Gastrocnemius medialis (tissue), 4 donors: ENCODE measurements at regions not wholly inside any gene's neighbourhood (a gene's known extent, or its start where the extent isn't known, plus 50 kb on each side); places are given as distances from the start of the nearest gene placed in this dataset.

ENCODE experiments used
- ATAC-seq, 2 donors: fragments of 150-250 bp; one replicate each; pipeline ENCODE4 v1.9.1; 2016
- DNase-seq, 2 donors: peaks; one replicate each; pipeline ENCODE4 v3.0.0-alpha.2; 2019
- H3K27ac ChIP-seq, 4 donors: fragments of 200-600 bp; sonication (generic); 1 replicate in 1 of 4; 2 replicates in 3 of 4; pipeline ENCODE4 v1.5.1; 2016 to 2018; ENCODE audit warnings: mild to moderate bottlenecking in 2 of 4, moderate library complexity in 1 of 4
- H3K27me3 ChIP-seq, 3 donors: fragments of 200-600 bp; sonication (generic) in 2 of 3; 1 replicate in 1 of 3; 2 replicates in 2 of 3; pipeline versions ENCODE4 v1.5.1 to v1.6.0; 2016 to 2019; ENCODE audit warnings: mild to moderate bottlenecking in 1 of 3, moderate library complexity in 1 of 3
- H3K36me3 ChIP-seq, 2 donors: fragments of 200-600 bp; sonication (generic) in 1 of 2; one replicate each; pipeline ENCODE4 v1.5.1; 2017 to 2018
- H3K4me1 ChIP-seq, 2 donors: fragments of 200-600 bp; sonication (generic) in 1 of 2; one replicate each; pipeline ENCODE4 v1.5.1; 2016 to 2017; ENCODE audit warnings: mild to moderate bottlenecking in 2 of 2
- H3K4me3 ChIP-seq, 4 donors: fragments of 200-600 bp; sonication (generic) in 3 of 4; 1 replicate in 1 of 4; 2 replicates in 3 of 4; pipeline ENCODE4 v1.5.1; 2016 to 2019; ENCODE audit warnings: mild to moderate bottlenecking in 2 of 4
- H3K9me3 ChIP-seq, 3 donors: fragments of 200-600 bp; sonication (generic) in 2 of 3; 1 replicate in 1 of 3; 2 replicates in 2 of 3; pipeline ENCODE4 v1.5.1; 2016 to 2019
- POLR2A ChIP-seq, 2 donors: fragments of 450-650 bp; IDR thresholded peaks; one replicate each; pipeline ENCODE4 v1.6.1; 2017; ENCODE audit warnings: antibody characterized with exemption in 2 of 2, mild to moderate bottlenecking in 2 of 2, moderate library complexity in 2 of 2
- in situ Hi-C, 4 donors: fragments of 200-750 bp; cut with MboI; loops; one replicate each; pipeline versions ENCODE4 v1.15.0 to v1.8.0; 2017; ENCODE audit warnings: low sequenced_read_pairs in 4 of 4
- intact Hi-C: fragments of 100-400 bp; cut with DNase I; formaldehyde crosslinking; loops from one replicate; pipeline ENCODE4 v1.15.1; 2023; ENCODE audit warnings: low total_unique reads
- TF ChIP-seq, protein P1 (sequence below), 5 experiments: fragments of 450-650 bp in 3 of 5; fragments of 200-600 bp in 2 of 5; sonication (generic) in 2 of 5; IDR thresholded peaks in 4 of 5; conservative IDR thresholded peaks in 1 of 5; 1 replicate in 4 of 5; 2 replicates in 1 of 5; pipeline ENCODE4 v1.5.1; 2016 to 2019; ENCODE audit warnings: antibody characterized with exemption in 5 of 5, mild to moderate bottlenecking in 3 of 5, moderate library complexity in 3 of 5

DNA sequence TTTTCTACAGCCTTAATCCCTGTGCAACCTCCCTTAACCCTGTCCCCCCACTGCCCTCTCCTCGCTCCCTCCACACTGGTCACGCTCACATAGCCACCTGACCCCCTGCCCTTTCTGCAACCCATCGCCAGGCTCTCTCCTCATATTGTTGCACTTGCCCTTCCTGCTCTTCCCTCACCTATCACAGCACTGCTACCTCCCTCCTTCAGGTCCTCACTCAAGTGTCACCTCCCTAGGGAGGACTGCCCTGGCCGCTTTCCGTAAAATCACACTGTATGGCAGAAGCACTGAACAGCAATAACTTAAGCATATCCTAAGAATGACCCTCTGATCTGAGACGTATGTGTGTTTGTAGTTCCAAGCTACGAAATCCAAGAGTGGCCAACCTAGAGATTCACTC lies 406.0 kb downstream of the SIPA1L2 start:
- H3K9me3 ChIP-seq, result no peaks in the 10 kb centered on the region
- TF ChIP-seq, protein P1, sequence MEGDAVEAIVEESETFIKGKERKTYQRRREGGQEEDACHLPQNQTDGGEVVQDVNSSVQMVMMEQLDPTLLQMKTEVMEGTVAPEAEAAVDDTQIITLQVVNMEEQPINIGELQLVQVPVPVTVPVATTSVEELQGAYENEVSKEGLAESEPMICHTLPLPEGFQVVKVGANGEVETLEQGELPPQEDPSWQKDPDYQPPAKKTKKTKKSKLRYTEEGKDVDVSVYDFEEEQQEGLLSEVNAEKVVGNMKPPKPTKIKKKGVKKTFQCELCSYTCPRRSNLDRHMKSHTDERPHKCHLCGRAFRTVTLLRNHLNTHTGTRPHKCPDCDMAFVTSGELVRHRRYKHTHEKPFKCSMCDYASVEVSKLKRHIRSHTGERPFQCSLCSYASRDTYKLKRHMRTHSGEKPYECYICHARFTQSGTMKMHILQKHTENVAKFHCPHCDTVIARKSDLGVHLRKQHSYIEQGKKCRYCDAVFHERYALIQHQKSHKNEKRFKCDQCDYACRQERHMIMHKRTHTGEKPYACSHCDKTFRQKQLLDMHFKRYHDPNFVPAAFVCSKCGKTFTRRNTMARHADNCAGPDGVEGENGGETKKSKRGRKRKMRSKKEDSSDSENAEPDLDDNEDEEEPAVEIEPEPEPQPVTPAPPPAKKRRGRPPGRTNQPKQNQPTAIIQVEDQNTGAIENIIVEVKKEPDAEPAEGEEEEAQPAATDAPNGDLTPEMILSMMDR (IDR thresholded peaks at IDR 0.05 in 4 of 5, conservative IDR thresholded peaks at IDR 0.05 in 1 of 5), result no peak
- no peak for TF ChIP-seq POLR2A (IDR thresholded peaks at IDR 0.05)
- no peaks in the 10 kb centered on the region for H3K36me3 ChIP-seq
- no peak overlapping the region for H3K27ac ChIP-seq
- H3K4me3 ChIP-seq, result no peak overlapping the region
- ATAC-seq, result no peak
- DNase-seq, result no peak
- H3K27me3 ChIP-seq, result no peaks in the 10 kb centered on the region
- no peaks in the 10 kb centered on the region for H3K4me1 ChIP-seq
- in situ Hi-C loops (no loop called here), intact Hi-C loops (no loop called here)

DNA sequence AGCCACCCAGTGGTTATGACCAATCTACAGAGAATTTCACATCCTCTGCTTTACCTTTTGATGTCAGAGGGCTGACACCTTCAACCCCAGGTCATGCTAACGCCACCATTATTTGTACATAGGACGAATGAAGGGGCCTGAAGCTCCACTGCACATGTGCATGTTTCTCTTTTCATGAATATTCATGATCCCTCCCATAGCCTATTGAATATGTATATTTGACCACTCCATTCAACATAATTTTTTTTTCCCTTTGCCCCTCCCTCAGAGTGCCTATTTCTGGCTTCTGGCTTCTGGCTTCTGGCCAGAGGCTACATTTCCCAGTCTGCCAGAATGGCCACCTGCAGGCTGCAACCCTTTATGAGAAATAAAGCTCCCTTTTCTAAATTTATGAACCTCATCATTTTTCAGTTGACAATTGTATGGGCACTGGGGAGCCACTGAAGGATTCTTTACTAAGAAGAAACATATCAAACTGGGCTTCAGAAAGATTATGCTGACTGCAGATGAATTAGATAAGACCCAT lies 406.7 kb downstream of the SIPA1L2 start:
- no peak for ATAC-seq
- intact Hi-C loops, result no loop called here
- no peaks in the 10 kb centered on the region for H3K9me3 ChIP-seq
- no peak overlapping the region for H3K27ac ChIP-seq
- no peak for DNase-seq
- in situ Hi-C loops, result no loop called here
- TF ChIP-seq, protein P1 (IDR thresholded peaks at IDR 0.05 in 4 of 5, conservative IDR thresholded peaks at IDR 0.05 in 1 of 5), result no peak
- no peak for TF ChIP-seq POLR2A (IDR thresholded peaks at IDR 0.05)
- no peak overlapping the region for H3K4me3 ChIP-seq
- H3K36me3 ChIP-seq, result no peaks in the 10 kb centered on the region
- H3K4me1 ChIP-seq, result no peaks in the 10 kb centered on the region
- no peaks in the 10 kb centered on the region for H3K27me3 ChIP-seq

DNA sequence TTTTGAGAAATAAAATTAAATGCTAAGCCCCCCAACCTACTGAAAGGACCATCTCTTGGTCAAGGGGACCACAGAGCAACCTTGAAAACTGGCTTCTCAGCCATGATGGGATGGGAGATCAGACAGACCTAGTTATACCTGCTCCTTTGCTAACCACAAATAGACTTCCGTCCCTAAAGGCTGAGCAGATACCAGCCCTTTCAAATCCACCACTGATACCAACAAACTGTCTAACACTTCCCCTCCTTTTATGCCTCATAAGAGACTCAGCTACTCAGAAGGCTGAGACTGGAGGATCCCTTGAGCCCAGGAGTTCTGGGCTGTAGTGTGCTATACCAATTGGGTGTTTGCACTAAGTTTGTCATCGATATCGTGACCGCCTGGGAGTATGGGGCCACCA lies 407.3 kb downstream of the SIPA1L2 start:
- H3K27ac ChIP-seq, result no peak overlapping the region
- H3K36me3 ChIP-seq, result no peaks in the 10 kb centered on the region
- no peak for TF ChIP-seq POLR2A (IDR thresholded peaks at IDR 0.05)
- TF ChIP-seq, protein P1 (IDR thresholded peaks at IDR 0.05 in 4 of 5, conservative IDR thresholded peaks at IDR 0.05 in 1 of 5), result no peak
- DNase-seq, result no peak
- in situ Hi-C loops (no loop called here), intact Hi-C loops (no loop called here)
- H3K4me3 ChIP-seq, result no peak overlapping the region
- no peak for ATAC-seq
- no peaks in the 10 kb centered on the region for H3K27me3 ChIP-seq
- no peaks in the 10 kb centered on the region for H3K9me3 ChIP-seq
- H3K4me1 ChIP-seq, result no peaks in the 10 kb centered on the region

DNA sequence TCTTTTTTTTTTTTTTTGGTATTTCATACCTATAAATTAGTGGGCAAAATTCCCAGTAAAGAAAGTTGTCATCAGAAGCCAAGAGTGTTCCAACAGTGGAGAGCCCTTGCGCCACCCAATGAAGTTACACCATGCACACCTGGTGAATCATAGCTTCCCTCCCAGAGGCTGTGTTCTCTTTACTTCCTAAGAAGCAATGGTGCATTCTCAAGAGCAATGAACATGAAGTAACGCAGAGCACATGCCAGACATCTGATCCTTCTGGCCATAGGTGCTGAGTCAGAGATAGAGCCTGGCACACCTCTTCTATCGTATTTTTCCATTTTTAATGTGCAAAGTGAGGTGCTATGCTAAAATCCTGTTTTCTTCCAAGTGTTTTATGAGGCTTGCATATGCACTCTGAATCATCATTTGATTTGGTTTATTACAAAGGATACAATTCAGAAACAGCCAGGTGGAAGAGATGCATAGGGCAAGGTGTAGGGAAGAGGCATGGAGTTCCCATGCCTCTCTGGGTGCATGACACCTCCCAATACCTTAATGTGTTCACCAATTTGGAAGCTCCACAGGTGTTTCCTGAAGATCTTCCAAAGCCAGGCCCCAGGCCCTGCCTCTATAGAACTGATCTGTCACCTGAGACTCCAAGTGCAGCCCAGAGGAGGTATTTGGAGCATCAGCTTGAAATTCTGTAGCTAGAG lies 408.0 kb downstream of the SIPA1L2 start:
- intact Hi-C loops (no loop called here), in situ Hi-C loops (no loop called here)
- Histone ChIP-seq H3K4me1 (no peaks in the 10 kb centered on the region), H3K27me3 (no peaks in the 10 kb centered on the region), H3K36me3 (no peaks in the 10 kb centered on the region), H3K9me3 (no peaks in the 10 kb centered on the region), H3K27ac (no peak overlapping the region), H3K4me3 (no peak overlapping the region)
- DNase-seq, result no peak
- ATAC-seq, result peak; percentile 44 to 54
- TF ChIP-seq, protein P1 (IDR thresholded peaks at IDR 0.05 in 4 of 5, conservative IDR thresholded peaks at IDR 0.05 in 1 of 5), result no peak
